WERI-Rb-1 (cell line): ENCODE measurements at regions not wholly inside any gene's neighbourhood (a gene's known extent, or its start where the extent isn't known, plus 50 kb on each side); places are given as distances from the start of the nearest gene placed in this dataset.
"Not testable (repeated sequence)": the region's sequence is repeated elsewhere in the genome, so short reads cannot be mapped to it uniquely, and the experiment has no call there.

Experiments used
- DNase-seq: peaks from one replicate; pipeline ENCODE4 v3.0.0-alpha.2; 2020
- H3K27ac ChIP-seq: fragments of 250-450 bp; sonication (Bioruptor Pico); 2 replicates; pipeline ENCODE4 v1.5.1; 2020; ENCODE audit warnings: mild to moderate bottlenecking, moderate library complexity
- H3K27me3 ChIP-seq: fragments of 250-450 bp; sonication (Bioruptor Pico); 2 replicates; pipeline ENCODE4 v1.5.1; 2021; ENCODE audit warnings: mild to moderate bottlenecking, low read depth, moderate library complexity; ENCODE audit not compliant: insufficient read depth, severe bottlenecking
- H3K36me3 ChIP-seq: fragments of 250-450 bp; sonication (Bioruptor Pico); 2 replicates; pipeline ENCODE4 v1.5.1; 2020; ENCODE audit warnings: mild to moderate bottlenecking, moderate library complexity
- H3K4me3 ChIP-seq: 2 replicates; pipeline ENCODE4 v1.5.1; 2011; ENCODE audit warnings: low read depth, mild to moderate bottlenecking, control low read depth, low read length
- H3K9me3 ChIP-seq: fragments of 250-450 bp; sonication (Bioruptor Pico); 2 replicates; pipeline ENCODE4 v1.5.1; 2021; ENCODE audit warnings: mild to moderate bottlenecking, moderate library complexity; ENCODE audit not compliant: severe bottlenecking
- CTCF ChIP-seq: IDR thresholded peaks from 2 replicates; pipeline ENCODE4 v1.5.1; 2011; ENCODE audit warnings: low read depth, mild to moderate bottlenecking, control low read depth, inconsistent platforms, low read length

GRCh38 chrX:40392599-40392998, 188.2 kb upstream of the ATP6AP2 start:
- H3K27me3 ChIP-seq = peaks cover 2% of the 10 kb centered on the region
- DNase-seq = no peak
- peak overlapping the region; percentile 43; the same call in 1 of the 2 replicates for H3K27ac ChIP-seq
- H3K4me3 ChIP-seq = no peak overlapping the region
- no peaks in the 10 kb centered on the region for H3K36me3 ChIP-seq
- peaks cover 5% of the 10 kb centered on the region for H3K9me3 ChIP-seq
- TF ChIP-seq CTCF = no peak

- TF ChIP-seq CTCF = no peak
- Histone ChIP-seq H3K27ac (peak overlapping the region; percentile 43; the same call in 1 of the 2 replicates), H3K36me3 (no peaks in the 10 kb centered on the region), H3K27me3 (peaks cover 2% of the 10 kb centered on the region), H3K4me3 (no peak overlapping the region), H3K9me3 (peaks cover 1% of the 10 kb centered on the region)
- no peak for DNase-seq
These were observed 189.1 kb upstream of the ATP6AP2 start for GRCh38 chrX:40391662-40392061.

- TF ChIP-seq CTCF = no peak
- Histone ChIP-seq H3K36me3 (no peaks in the 10 kb centered on the region), H3K27ac (no peak overlapping the region), H3K9me3 (no peaks in the 10 kb centered on the region), H3K27me3 (peaks cover 2% of the 10 kb centered on the region), H3K4me3 (no peak overlapping the region)
- DNase-seq = no peak
These were observed 191.2 kb upstream of the ATP6AP2 start for GRCh38 chrX:40389555-40389954.

- Histone ChIP-seq H3K27me3 (peaks cover 2% of the 10 kb centered on the region), H3K9me3 (no peaks in the 10 kb centered on the region), H3K36me3 (no peaks in the 10 kb centered on the region), H3K27ac (no peak overlapping the region), H3K4me3 (no peak overlapping the region)
- no peak for DNase-seq
- TF ChIP-seq CTCF = no peak
These were observed 192.3 kb upstream of the ATP6AP2 start for GRCh38 chrX:40388441-40388840.

- DNase-seq, H3K27me3 ChIP-seq: not testable (repeated sequence)
These were observed 192.9 kb upstream of the ATP6AP2 start for GRCh38 chrX:40387869-40388268.

GRCh38 chrX:40387311-40387710, 193.5 kb upstream of the ATP6AP2 start:
- H3K27ac ChIP-seq, H3K36me3 ChIP-seq, H3K4me3 ChIP-seq, DNase-seq, H3K9me3 ChIP-seq, H3K27me3 ChIP-seq: not testable (repeated sequence)

More at GRCh38 chrX:40387869-40388268, 192.9 kb upstream of the ATP6AP2 start:
- H3K9me3 ChIP-seq, H3K36me3 ChIP-seq, H3K27ac ChIP-seq, H3K4me3 ChIP-seq: not testable (repeated sequence)

GRCh38 chrX:40385682-40386081, 195.1 kb upstream of the ATP6AP2 start:
- no peaks in the 10 kb centered on the region for H3K9me3 ChIP-seq
- H3K27ac ChIP-seq = no peak overlapping the region
- DNase-seq = no peak
- H3K27me3 ChIP-seq = peaks cover 2% of the 10 kb centered on the region
- no peak for TF ChIP-seq CTCF
- H3K36me3 ChIP-seq = no peaks in the 10 kb centered on the region
- no peak overlapping the region for H3K4me3 ChIP-seq
